BE2C (cell line): ENCODE measurements at regions not wholly inside any gene's neighbourhood (a gene's known extent, or its start where the extent isn't known, plus 50 kb on each side); places are given as distances from the start of the nearest gene placed in this dataset.
"Not testable (repeated sequence)": the region's sequence is repeated elsewhere in the genome, so short reads cannot be mapped to it uniquely, and the experiment has no call there.

ENCODE experiments used
- DNase-seq: peaks from one replicate; pipeline ENCODE4 v3.0.0-alpha.2; 2020
- H3K27me3 ChIP-seq: fragments of 250-450 bp; sonication (Bioruptor Pico); 2 replicates; pipeline ENCODE4 v1.5.1; 2020; ENCODE audit warnings: mild to moderate bottlenecking
- H3K36me3 ChIP-seq: fragments of 250-450 bp; sonication (Bioruptor Pico); 2 replicates; pipeline ENCODE4 v1.5.1; 2020; ENCODE audit warnings: mild to moderate bottlenecking
- H3K4me1 ChIP-seq: fragments of 250-450 bp; sonication (Bioruptor Pico); 2 replicates; pipeline ENCODE4 v1.5.1; 2020
- H3K4me3 ChIP-seq: 2 replicates; pipeline ENCODE4 v1.5.1; 2011; ENCODE audit warnings: low read depth, low read length
- H3K9me3 ChIP-seq: fragments of 250-450 bp; sonication (Bioruptor Pico); 2 replicates; pipeline ENCODE4 v1.5.1; 2020
- CTCF ChIP-seq: IDR thresholded peaks from 2 replicates; pipeline ENCODE4 v1.5.1; 2012; ENCODE audit warnings: mild to moderate bottlenecking, low read depth, low read length

GRCh38 chrX:45554736-45555135, 354.1 kb upstream of the DIPK2B start:
- no peak for DNase-seq
- no peak for TF ChIP-seq CTCF
- no peak overlapping the region for H3K4me3 ChIP-seq

GRCh38 chrX:45553417-45553816, 352.7 kb upstream of the DIPK2B start:
- no peak overlapping the region for H3K4me3 ChIP-seq
- no peaks in the 10 kb centered on the region for H3K27me3 ChIP-seq
- no peaks in the 10 kb centered on the region for H3K9me3 ChIP-seq
- no peaks in the 10 kb centered on the region for H3K4me1 ChIP-seq
- no peak for DNase-seq
- TF ChIP-seq CTCF = no peak
- no peaks in the 10 kb centered on the region for H3K36me3 ChIP-seq

More at GRCh38 chrX:45554736-45555135, 354.1 kb upstream of the DIPK2B start:
- no peaks in the 10 kb centered on the region for H3K9me3 ChIP-seq
- H3K4me1 ChIP-seq = no peaks in the 10 kb centered on the region
- H3K27me3 ChIP-seq = no peaks in the 10 kb centered on the region
- H3K36me3 ChIP-seq = no peaks in the 10 kb centered on the region

- not testable (repeated sequence) for DNase-seq, H3K4me1 ChIP-seq, H3K4me3 ChIP-seq, H3K27me3 ChIP-seq, H3K9me3 ChIP-seq, H3K36me3 ChIP-seq
Measured at GRCh38 chrX:45546697-45547096, 346.0 kb upstream of the DIPK2B start.

GRCh38 chrX:45540181-45540580, 339.5 kb upstream of the DIPK2B start:
- no peak for TF ChIP-seq CTCF

GRCh38 chrX:45537936-45538335, 337.3 kb upstream of the DIPK2B start:
- no peak for TF ChIP-seq CTCF
- DNase-seq = no peak
- no peaks in the 10 kb centered on the region for H3K27me3 ChIP-seq
- no peaks in the 10 kb centered on the region for H3K4me1 ChIP-seq
- H3K9me3 ChIP-seq = no peaks in the 10 kb centered on the region
- H3K36me3 ChIP-seq = no peaks in the 10 kb centered on the region
- H3K4me3 ChIP-seq = no peak overlapping the region

More at GRCh38 chrX:45540181-45540580, 339.5 kb upstream of the DIPK2B start:
- Histone ChIP-seq H3K36me3 (no peaks in the 10 kb centered on the region), H3K4me3 (no peak overlapping the region), H3K27me3 (no peaks in the 10 kb centered on the region), H3K9me3 (no peaks in the 10 kb centered on the region), H3K4me1 (no peaks in the 10 kb centered on the region)
- no peak for DNase-seq

- no peak for TF ChIP-seq CTCF
- no peaks in the 10 kb centered on the region for H3K9me3 ChIP-seq
- no peak for DNase-seq
Measured at GRCh38 chrX:45527834-45528233, 327.2 kb upstream of the DIPK2B start.

GRCh38 chrX:45524805-45525204, 324.1 kb upstream of the DIPK2B start:
- no peak for TF ChIP-seq CTCF
- H3K36me3 ChIP-seq = no peaks in the 10 kb centered on the region
- no peaks in the 10 kb centered on the region for H3K4me1 ChIP-seq
- no peaks in the 10 kb centered on the region for H3K27me3 ChIP-seq
- no peaks in the 10 kb centered on the region for H3K9me3 ChIP-seq
- H3K4me3 ChIP-seq = no peak overlapping the region
- DNase-seq = no peak

More at GRCh38 chrX:45527834-45528233, 327.2 kb upstream of the DIPK2B start:
- no peaks in the 10 kb centered on the region for H3K36me3 ChIP-seq
- H3K4me1 ChIP-seq = no peaks in the 10 kb centered on the region
- no peaks in the 10 kb centered on the region for H3K27me3 ChIP-seq
- H3K4me3 ChIP-seq = no peak overlapping the region
